ENCODE measurements at regions not wholly inside any gene's neighbourhood (a gene's known extent, or its start where the extent isn't known, plus 50 kb on each side); places are given as distances from the start of the nearest gene placed in this dataset.

DNA sequence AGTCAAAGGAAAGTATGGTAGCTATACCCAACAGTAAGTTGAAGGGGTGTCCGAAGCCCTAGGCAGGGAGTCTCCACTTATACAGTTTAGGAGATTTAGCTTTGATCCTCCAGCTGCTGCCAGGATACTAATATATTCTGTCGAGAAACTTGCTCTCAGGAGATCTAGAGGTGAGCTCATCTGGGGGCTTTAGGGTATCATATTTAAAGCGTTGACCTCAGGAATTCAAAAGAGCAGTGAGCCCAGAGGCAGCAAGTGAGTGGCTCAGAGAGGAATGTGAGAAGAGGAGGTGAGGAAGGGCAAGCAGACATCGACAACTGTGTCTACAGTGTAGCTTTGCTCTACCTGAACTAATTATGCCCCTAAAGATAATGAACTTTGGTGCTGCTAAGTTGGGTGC, 245.1 kb upstream of the LRTM1 start:
- DNase-seq: no peak

DNA sequence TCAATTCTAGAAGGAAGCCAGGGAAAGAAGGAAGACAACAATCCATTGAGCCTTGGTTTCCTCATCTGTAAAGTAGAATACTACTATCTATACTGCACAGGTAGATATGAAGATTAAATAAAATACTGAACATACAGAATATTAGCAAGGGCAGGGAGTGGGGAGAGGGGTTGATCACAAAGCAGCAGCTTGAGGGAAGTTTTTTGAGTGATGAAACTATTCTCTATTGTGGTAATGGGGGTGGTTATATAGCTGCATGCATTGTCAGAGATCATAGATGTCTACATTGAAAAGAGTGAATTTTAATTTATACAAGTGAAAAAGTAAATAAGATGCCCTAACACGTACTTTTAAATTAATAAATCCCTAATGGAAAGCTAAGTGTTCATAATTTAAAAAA, 242.6 kb upstream of the LRTM1 start:
- DNase-seq: no peak

DNA sequence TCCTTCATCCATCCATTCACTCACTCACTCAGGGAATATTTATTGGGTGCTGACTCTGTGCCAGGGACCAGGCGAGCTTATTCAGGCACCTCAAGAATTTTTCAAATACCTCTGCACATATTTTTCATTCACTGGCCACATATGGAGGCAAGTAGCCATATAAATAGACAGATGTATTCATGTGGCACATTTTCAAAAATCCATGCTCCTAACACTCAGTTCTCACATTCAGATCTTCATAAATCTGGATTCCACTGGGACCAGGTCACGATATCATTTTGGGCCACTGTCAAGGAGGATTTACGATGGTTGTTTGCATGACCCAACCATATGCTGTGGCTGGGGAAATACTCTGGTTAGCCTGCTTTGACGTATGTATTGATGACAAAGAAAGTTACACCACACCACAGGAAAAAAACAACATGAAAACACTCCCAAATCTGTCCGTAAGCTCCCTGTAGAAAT, 241.8 kb upstream of the LRTM1 start:
- DNase-seq: no peak

DNA sequence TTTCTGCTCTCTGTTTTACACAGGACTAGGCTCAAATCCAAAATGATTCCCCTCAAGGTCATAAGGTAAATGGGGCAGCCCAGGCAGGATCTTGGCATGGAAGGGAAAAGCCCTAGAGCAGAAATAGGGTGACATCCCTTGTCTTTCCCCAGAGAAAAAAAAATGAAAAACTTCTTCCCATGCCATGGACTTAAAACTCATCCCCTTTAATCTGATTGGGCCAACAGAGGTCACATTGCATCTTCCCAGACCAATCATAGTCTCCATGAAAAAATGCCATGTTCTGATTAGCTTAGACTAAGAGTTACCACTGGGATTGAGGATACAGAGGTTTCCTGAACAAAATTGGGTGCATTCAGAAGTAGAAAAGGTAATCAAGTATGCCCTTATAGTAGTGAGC, 241.3 kb upstream of the LRTM1 start:
- DNase-seq: no peak

DNA sequence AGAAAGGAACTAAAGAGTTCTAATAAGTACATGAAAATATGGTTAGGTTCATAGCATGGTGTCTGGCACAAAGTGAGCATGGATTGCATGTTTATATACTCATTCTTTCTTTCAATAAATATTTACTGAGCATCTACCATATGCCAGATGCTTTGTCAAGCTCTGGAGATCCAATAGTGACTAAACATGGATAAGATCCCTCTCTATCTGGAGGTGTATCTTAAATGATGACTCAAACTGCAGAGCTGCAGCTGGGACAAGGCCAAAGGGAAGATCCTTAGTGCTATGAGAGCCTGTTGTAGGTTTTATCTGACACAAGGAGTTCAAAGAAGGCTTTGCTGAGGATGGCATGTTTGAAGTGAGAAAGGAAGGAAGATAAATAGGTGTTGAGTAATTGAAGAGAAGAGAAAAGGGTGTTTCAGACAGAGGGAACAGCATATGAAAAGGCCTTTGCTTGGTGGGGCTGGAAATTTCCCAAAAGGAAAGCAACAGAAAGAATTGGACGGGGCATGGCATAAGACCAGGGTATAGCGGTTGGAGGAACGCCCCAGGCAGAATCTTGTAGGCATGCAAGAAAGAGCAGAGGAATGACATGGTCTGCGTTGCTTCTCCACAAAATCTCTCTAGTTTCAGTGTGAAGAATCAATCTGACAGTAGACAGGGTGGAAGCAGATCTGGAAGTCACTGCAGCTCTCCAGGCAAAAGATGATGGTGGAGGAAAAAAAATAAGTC, 239.9 kb upstream of the LRTM1 start:
- no peak for DNase-seq

DNA sequence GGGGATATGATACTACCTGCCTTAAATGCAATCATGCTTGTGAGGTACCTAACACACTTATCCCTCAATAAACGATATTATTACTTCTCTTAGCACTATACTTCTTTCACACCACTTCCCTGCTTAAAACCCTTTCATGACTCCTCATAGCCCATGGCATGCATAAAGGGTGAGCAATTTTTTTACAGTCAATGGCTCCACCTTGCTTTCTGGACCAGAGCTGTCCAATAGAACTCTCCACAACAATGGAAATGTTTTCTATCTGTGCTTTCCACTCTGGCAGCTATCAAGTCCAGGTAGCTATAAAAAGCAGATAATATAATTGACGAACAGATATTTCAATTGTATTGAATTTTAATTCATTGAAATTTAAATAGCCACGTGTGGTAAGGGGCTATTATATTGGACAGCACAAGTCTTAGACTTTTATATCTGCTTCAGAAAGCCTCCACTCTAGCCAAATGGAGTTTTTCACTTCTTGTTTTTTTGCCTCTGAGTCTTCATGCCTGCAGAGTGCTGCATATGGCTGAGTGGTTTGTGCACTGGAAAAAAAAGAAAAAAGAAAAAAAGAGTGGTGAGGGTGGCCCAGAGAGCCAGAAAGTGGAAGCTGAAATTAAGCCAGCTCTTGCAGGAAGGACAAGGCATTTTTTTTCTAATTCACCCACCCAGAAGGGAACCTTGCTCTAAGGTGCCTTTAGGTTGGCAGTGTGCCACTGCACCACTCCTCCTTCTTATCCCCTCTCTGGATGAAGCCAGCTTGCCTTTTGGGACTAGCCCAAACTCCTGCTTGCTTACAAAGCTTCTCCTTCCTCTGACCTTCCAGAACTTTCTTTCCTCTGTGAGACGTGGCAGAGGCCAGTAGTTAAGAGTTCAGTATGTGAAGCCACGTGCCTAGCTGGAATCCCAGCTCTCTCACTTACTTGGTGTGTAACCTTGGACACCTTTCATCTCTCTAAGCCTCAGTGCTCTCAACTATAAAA, 239.0 kb upstream of the LRTM1 start:
- DNase-seq: no peak

DNA sequence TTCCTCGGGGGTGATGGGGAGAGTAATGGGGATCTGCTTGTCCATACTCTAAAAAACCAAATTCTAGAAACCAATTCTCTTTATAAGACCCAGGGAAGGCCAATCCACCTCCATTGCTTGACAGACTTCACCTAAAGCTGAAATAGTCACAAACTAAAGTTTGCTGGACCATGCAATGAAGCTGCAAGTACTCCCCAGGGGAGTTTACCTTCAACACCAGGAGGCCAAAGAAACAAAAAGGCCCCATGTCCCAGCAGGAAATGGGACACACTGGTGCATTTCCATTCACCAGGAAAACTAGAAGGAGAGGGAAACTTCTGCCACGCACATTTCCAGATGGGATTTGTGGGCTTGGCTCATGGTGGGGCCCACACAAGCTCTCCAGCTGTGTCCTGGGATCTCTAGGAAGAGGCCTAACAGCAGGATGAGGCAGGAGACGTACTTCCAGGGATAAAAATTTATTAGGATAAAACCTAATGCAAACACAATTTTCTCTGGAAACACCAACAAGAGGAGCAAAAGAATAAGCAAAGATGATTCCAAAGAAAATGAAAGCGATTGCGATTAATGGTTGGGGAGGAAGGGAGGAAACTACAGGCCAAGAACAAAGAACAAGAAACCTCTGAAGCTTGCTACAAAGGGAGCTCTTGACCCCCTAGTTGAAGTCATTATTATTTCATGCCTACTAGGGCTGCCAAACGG, 238.0 kb upstream of the LRTM1 start:
- no peak for DNase-seq

DNA sequence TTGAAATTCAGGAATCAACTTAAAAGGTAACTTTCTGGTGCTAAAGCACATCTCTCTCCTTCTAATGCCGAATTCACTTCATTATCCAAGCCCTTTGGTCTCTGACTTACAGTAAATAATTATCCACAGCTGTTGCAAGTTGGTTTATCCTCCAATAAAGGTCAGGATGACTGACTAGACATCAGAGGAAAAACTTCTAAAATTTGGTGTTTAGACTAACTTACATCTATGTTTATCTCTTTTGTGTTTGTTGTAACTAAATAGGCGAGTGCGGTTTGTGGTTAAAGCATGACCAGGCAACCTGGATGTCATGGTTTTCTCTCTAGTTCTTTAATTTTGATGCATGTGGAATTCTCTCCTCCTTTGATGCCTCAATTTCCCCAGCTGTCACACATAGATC, 237.4 kb upstream of the LRTM1 start:
- DNase-seq: no peak

DNA sequence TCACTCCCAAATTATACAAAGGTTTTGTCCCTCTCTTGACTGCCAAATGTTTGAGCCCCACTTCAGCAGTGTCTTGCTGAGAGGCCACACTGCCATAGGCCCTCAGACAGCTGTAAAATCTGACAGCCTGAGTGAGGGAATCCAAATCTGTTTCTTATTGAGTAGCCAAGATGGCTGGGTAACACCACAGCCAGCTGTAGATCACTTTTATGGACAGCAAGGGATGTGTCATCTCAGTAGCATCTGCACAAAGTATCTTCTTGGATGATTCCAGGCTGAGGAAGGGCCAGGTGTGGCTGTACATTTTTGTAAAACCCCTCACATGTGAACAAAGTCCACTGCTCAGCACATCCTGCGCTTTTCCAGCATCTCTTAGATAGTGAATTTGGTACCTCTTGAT, 237.0 kb upstream of the LRTM1 start:
- no peak for DNase-seq

DNA sequence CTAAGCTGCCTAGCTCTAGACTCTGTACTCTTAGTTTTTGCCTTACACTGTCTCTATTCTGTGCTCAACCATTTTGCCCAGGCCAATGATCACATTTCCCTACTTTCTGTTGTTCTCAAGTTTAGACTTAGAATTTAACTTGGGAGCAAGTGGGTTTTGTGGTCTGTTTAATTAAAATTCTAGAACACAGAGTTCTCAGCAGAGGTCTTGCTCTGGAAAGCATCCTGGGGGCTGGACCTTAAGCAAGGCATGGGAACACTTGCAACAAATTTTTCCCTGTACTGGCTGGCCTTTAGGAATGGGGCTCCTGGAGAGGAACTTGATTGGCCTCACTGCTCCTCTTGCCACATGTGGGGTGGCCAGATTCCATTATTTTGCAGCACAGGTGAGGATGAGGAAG, 236.3 kb upstream of the LRTM1 start:
- DNase-seq: no peak

DNA sequence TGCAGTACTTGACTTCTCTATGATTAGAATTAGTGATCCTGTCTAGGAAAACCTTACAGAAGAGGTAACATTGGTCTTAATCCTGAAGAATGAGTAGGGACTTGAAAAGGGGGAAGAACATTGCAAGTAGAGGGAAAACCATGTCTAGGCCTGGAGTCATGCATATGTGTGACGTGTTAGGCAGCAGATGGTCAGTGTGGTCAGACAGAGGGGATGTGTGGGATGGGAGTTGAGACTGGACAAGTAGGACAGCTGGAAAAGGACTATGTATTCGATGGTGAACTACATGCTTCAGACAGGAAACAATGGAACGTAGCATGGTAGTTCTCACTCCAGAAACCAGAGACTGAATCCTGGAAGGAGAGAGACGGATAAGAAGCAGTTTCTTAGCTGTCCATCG, 235.6 kb upstream of the LRTM1 start:
- no peak for DNase-seq

DNA sequence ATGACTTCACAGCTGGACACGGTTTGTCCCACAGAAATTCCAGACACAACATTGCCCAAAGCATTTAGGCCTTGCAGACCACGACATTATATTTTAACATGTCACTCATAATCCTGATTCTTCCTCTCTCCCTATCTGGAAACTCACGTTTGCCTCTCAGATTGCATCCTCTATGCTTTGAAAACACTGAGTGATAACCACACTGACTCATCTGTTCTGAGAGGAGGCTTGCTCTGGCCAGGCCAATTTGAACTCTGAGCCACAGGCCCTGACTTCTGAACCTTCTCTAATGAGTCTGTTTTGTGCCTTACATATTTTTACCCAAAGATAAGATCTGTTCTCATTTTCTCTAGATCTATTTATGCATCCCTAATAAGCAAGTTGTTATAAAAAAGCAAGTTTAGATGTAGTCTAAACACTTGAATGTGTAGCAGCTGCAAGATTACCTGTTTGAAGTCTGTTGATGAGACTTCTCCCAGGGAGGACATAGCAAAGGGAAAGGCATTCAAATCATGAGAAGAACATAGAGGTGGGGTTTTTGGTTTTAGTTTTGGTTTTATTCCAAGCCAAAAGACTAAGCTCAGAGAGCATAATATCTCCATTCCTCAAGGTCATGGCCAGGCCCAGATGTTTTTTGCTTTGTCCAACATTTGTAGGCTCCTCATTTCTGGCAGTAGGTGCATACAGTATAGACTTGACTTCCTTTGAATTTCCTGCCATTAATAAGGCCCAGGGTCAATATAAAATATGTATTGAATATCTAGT, 234.4 kb upstream of the LRTM1 start:
- no peak for DNase-seq

DNA sequence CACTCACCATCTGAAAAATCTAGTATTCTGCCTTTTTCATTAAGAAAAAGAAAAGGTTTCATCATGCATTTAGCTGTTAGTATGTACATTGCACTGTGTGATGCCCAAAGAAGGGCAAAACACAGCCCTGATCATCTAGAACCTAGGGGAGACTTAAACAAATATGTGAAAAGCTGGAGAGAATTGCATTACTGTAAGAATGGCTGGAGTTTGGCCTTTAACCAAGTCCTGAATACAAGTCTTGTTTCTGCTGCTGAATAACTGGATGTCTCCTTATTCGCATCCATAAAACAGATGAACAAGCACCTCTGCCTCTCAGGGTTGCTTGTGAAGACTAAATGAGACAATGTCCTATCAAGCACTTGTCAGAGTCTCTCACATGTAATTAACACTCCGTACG, 233.4 kb upstream of the LRTM1 start:
- DNase-seq: no peak

DNA sequence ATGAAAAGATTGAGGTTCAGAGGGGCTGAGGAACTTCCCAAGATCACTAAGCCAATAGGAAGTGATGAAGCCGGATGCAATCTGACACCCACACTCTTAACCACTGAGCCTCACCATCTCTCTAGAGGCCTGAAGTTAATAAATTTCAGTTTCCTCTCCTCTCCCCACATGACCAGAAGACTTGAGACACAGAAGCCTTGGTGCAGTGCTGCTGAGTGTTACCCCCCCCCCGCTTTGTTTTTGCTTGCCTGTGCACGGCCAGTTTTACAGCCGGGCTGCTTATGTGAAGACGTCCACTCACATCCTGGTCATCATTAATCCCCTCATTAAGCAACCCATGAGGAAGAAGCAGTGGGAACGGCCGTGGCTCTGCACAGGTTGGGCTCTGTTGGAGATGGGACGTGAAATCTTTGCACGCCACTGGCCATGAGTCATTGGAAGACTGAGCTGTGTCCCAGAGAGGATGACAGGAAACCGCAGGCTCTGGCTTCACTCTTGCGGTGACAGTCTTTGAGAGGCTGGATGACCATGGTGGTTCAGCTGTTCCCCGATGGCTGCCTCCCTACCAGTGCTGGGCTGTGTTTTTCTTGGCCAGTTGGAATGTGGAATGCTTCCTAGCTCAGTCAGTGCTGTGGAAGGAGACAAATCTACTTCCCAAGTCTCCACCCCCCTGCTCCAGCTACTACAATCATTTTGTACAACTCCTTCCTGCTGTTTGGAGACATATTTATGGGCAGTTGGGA, 232.6 kb upstream of the LRTM1 start:
- no peak for DNase-seq

DNA sequence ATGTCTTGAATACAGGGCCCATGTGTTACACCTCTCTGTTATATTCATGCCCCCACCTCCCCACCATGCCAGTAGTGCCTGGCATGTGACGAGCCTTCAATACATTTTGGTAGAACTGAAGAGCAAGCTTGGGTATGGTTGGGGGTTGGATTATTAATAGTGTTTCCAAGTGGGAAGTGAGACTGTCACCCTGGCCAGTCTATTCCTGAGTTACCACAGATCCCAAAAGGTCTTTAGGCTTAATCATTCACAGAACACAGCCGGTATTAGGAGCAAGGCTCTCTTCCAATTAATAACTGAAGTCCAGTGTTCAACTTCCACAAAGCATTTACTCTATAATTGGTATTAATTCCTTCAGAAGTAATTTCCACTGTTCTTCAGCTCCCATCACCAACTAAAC, 231.9 kb upstream of the LRTM1 start:
- DNase-seq: no peak

DNA sequence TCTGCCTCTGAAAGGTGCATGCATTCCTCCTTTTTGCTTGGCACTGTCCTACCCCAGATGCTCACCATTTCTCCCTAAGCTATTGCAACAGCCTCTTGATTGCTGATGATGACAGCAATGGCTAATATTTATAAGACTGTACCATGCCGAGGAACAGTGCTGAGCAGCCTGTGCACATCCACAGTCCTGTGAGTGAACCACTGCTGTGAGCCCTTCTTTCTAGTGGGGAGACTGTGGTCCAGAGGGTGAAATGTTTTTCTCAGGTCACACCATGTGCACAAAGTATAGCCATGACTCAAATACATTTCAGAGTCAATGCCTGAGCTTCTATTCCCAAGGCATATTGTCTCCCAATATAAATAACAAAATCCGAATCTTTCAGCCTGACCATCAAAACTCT, 231.2 kb upstream of the LRTM1 start:
- no peak for DNase-seq

DNA sequence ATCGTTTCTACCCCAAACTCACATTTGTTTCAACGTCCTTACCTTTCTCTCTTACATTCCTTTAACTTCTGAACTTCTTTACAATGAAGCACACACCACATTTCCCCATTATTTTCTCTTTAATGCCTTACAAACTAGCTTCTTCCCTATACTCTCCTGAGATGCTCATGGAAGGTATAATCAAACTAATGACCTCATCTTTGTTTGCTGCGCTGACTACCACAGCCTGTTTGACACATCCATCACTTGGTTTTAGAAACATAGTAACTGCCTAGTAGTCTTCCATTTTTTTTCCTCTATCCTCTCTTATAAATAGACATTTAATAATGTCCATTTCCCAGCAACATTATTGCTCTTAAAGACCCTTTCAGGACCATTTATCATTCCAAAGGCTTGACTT, 230.5 kb upstream of the LRTM1 start:
- no peak for DNase-seq

DNA sequence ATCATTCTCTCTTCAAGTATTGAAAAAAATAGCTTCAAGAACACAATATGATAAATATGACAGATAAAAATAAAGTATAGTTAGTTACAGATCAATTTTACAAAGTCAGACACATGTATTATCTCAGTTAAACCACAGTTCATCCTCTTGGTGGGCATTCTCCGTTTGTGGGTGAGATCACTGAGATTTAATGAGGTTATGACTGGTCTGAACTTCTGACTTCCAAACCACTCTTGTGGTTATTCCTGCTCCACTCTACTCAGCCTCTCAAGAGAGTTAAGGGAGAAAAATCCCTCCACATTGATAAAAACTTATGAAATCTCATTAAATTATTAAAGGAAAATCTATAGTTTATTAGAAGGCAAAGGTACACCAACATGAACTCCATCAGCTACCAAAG, 229.9 kb upstream of the LRTM1 start:
- DNase-seq: no peak

DNA sequence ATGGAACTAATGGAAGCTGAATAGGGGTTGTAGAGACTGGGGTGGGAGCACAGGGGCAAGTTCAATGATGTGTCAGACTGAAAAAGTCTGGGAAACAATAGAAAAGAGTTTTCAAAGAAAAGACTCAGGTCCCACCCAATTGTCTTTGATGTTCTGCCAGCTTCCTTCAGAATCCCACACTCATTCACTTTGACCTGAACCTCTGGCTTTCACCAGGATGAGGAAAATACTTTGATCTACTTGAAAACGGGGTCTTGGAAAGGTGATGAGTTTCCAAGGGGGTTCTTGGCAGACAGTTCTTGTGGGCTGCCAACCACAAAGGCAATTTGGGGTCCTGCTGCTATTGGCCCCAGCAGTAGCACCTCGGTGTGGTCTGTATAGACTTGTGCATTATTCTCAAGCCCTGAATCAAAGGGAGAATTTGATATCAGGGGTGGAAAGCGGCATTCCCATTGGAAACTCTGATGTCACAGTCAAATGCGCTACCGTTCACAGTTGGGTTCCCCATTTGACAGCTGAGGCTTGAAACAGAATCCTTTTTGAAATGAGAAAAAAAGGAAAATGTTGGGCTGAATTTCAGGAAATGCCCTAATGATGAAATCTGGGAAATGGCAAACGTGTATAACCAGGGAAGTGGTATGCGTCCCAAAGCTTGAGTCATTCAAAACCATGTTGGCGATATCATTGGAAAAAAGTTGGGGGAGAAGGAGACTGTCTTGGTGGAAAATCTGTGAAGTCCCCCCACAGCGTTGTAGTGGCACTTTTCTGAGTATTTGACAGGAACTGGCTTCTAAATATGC, 229.2 kb upstream of the LRTM1 start:
- no peak for DNase-seq

DNA sequence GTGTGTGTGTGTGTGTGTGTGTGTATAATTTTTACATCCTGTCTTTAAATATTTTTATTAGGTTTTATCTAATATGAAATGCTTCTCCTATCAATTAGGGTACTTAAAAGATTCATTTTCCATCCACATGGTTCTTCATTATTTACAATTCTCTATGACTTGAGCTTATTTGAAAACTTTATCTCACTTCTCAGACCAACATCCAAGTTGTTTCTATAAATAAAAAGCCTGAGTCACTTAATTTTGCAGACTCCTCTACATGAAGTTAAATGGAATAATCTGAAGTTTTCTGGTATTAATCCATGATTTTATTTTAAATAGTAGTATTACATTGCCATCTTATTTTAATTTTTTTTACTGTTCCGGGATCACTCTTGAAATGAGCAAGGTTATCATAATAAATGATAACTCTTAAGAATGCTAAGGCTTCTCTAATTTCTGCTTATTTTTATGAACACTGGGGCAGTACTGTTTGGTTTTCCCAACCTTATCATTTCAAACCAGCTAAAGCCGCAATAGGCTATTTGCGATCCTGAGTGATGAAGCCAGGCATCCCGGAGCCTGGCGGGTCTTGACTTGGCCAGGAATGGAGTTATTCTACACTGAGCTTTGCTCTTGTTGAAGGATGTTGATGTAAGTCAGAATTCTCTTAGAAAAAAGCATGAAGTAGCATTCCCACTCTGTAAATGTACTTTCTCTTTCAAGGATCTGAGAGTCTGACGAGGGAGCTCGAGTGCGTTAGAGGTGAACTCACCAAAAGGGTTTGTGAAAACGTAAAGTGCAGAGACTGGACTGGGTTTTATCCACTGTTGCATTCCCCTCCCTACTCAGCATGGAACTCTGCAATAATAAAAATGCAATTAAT, 220.2 kb upstream of the LRTM1 start:
- DNase-seq: no peak
